NCI-H1417 (cell line): ENCODE measurements at regions not wholly inside any gene's neighbourhood (a gene's known extent, or its start where the extent isn't known, plus 50 kb on each side); places are given as distances from the start of the nearest gene placed in this dataset.
A peak's percentile ranks its signal among the peaks of the same experiment; 100 is the strongest.
"Not testable (repeated sequence)": the region's sequence is repeated elsewhere in the genome, so short reads cannot be mapped to it uniquely, and the experiment has no call there.

ENCODE experiments used
- DNase-seq, 3 experiments: peaks; one replicate each; lab custom pipeline; 2025; lab: John Stamatoyannopoulos, UW

DNA sequence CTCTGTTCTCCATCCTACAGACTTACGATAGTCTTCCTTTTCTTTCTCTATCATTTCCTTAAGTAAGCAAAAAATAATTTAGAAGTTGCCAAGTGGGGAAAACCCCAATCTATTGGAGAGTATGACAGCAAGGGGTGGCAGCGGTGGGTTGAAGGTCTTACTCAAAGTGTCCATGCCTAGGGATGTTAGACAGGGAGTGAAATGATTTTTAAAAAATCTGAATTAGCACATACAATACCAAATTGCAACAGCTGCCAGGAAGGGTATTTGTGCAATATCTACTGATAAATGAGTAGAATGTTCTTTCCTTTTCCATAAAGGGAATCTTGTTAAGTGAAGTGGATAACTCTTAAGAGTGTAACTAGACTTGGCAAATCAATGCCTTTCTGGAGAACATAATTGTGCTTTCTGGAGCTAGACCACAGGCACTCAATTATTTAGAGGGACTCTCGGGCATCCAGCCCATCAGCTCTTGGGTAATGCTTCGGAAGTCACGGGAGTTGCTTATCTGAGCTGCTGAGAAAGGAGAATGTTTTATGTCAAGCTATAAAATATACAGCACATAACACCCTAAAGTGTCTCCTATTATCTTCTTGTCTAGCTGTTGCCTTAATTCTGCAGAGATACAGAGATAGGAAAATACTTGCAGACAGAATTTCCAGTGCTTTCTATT, 151.5 kb downstream of the KCNJ2 start:
- peak in 1 of 3 experiments; percentile 28 for DNase-seq

DNA sequence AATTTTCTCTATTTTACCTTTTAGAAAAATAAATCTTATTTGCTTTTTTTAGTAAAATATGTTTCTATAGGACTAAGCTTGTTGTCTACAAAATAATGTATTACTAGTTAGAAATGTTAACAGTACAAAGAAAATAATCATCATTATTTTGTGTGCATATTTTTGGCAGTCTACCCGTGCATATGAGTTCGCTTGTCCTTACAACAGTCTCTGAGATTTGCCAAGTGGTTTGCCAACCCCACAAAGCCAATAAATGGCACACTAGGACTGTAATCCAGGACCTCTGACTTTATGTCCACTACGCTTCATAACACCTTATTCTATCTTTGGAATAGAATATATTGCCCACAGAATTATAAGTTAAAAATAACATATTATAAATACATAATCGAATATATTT, 152.0 kb downstream of the KCNJ2 start:
- DNase-seq: no peak

DNA sequence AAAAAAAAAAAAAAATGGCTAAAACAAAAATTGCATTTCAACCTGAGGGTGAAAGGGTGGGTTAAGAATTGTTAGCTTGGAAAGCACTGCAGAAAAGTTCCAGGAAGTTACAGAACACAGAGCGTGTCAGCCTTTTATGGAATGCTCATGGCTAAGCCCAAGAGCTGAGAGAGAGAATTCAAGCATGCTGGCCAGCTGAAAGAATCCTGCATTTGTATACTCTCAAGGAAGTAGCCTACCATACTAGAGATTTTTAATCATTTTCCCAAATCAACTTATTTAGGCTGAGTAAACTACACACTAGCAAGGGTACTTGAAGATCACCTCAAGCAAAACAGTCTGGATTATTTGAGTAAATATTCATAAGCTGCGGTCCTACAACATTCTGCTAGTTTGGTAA, 153.9 kb downstream of the KCNJ2 start:
- no peak for DNase-seq

DNA sequence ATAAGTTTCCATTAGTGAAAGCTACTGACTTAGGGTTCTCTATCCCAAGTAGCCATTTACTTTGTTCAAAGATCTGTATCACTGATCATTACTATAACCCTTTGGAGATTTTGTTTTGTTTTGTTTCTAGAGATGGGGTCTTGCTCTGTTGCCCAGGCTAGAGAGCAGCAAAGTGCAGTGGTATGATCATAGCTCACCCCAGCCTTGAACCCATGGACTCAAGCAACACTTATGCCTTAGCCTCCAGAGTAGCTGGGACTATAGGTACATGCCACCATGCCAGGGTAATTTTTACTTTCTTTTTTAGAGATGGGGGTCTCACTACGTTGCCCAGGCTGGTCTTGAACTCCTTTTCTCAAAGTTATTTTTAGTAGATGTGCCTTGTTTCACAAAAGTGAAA, 154.7 kb downstream of the KCNJ2 start:
- DNase-seq: no peak

DNA sequence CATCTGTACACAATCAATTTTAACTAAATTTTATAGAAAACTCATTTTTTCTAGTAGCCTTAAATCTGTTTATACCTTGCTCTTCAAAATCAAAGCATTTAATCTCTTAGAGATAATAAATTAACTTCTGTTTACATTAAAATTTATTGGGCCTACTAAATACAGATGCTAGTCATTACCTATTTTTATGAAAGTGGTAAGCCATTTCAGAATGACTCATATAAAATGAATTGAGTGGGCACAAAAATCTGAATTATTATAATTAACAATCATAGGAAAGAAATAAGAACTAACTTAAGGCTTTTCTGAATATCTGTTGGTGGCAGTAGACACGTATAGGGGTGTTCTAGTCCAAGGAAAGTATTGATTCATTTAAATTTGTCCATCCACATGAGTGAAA, 157.9 kb downstream of the KCNJ2 start:
- DNase-seq: no peak

DNA sequence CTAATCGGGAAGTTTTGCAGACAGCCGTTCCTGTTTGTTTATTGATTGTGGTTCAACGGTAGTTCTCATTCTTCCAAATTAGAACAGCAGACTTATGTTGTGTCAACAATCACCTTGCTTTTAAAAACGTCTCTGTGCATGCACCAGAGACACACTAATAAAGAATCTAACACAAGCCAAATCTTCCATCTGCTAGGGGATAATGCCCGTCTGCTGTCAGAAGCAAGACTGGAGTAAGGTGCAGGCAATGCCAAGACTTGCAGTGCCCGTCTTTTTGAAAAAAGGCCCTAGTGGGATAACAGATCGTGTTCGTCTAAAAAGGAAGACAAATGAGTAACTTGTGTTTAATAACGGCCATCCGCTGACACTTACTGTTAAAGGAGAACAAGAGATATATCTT, 158.4 kb downstream of the KCNJ2 start:
- DNase-seq: no peak

DNA sequence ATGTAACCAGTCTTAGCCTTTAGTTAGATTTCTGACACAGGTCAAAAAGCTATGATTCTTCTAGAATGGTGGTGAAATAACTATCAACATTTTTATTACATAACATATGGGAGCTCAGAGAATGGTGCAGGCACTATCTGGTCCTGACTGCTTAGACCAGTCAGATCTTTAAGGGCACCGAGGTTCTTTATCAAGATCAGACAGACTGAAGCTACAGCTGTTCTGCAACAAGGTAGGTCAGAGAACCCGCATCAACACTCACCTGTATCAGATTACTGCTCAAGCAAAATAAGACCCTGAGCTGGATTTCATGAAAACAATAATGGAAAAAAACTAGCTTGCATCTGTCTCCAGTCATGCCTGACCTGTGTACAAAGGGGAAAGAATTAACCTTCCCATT, 160.4 kb downstream of the KCNJ2 start:
- peak in 2 of 3 experiments; percentile 22 to 61 for DNase-seq

DNA sequence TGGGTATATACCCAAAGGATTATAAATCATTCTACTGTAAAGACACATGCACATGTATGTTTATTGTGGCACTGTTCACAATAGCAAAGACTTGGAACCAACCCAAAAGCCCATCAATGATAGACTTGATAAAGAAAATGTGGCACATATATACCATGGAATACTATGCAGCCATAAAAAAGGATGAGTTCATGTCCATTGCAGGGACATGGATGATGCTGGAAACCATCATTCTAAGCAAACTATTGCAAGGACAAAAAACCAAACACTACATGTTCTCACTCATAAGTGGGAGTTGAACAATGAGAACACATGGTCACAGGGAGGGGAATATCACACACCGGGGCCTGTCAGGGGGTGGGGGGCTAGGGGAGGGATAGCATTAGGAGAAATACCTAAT, 161.7 kb downstream of the KCNJ2 start:
- not testable (repeated sequence) for DNase-seq

DNA sequence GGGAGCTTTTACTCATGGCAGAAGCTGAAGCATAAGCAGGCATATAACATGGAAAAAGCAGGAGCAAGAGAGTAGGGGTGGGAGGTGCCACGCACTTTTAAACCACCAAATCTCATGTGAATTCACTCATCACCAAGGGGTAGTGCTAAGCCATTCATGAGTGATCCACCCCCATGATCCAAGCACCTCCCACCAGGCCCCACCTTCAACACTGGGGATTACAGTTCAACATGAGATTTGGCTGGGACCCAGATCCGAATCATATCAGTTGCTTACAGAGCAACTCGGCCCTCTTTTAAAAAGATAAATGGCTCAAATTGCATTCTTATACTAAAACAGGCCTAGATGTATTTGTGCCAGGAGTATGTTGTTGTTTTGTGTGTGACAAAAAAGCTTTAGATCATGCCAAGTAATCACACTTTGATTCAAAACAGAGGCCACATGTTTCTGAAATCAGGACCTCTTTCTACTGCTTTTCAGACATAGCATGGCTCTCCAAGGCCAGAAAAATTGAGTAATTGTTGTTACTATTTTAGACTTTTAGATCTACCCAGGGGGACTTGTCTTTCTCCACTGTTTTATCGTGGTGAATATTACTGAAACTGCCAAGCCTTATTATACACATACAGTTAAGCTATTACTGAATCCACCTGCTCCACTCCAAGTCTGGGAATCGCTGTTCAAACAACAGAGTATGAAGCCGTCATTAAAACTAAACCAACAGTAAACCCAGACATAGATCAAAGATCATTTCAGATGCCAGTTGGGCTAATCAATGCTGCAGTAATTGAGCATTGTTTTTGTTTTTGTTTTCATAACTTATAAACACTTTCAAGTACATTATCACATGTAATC, 163.3 kb downstream of the KCNJ2 start:
- DNase-seq: peak in 2 of 3 experiments; percentile 13 to 67

DNA sequence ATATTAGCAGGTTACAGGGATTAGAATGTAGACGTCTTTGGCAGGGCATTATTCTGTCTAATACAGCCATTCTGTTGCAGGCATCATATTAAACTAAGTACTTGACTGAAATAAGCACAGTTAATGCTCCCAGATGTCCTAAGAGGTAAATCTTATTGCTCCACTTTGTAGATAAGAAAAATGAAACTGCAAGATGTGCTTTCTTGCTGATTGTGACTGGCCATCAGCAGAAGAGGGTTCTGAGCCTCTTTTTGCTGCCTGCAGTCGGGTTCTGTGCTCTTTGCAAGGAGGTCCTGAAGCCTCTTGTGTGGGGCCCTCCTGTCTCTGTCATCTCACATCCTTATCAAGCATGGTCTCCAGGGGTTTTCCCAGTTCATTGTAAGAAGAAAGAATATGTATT, 167.1 kb downstream of the KCNJ2 start:
- no peak for DNase-seq

DNA sequence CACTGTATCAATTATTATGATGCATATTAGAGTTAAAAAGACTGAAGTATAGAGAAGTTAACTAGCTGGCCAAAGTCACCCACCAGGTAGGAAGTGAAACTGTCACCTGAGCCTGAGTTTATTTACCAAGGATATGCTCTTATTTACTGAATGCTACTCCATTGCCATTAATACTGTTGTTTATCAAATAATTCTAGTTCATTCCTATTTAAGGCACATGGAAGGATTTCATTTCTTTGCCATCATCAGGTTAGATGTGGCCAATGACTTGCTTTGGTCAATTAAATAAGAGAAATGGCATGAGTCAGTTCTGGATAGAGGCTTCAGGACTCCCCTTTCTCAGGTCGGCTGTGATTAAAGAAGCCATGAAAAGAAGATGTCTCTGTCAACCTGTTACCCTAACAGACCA, 169.6 kb downstream of the KCNJ2 start:
- DNase-seq: no peak

DNA sequence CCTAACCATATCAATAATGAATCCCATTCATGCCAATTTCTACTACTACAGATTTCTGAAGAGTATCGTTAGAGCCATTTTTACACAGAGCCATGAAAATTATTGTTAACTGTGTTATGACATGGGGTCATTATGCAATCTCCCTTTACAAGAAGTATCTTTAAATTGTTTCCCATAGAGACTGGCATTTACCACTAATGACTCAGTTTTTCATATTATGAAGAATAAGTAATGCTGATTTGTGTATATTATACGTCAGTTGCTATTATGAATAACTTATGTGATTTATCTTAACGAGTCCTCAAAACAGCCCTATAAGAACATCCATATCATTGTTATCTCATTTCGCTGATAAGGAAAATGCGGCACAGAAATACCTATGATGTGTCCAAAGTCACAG, 173.8 kb downstream of the KCNJ2 start:
- DNase-seq: no peak

DNA sequence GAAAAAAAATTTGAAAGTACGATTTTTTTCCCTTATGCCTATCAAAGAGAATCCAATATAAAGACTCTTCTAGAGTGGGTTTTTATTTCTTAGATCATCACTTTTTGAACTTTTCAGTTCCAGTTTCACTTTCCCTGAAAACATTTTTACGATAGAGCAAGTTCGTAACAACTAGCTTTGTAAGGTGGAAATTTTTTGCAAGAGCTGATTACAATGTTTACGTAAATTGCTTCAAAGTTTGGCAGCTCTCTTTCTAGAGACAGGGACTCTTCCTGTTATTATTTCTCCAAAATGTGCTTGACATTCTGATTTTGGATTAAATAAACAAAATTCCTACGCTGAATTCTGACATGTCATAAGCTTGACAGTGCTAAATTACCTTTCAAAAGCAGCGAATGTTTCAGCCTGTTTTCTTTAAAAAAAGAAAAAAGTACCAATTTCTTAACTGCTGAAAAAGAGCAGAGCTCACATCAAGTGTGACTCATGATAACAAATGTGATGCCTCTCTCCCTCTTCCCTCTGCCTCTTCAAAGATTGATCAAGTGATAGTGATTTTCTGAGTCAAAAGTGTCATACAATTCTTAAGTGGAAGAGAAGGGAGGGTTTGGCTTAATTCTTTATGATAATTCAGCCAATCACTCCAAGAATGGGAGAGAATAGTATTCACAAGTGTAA, 175.2 kb downstream of the KCNJ2 start:
- DNase-seq: no peak

DNA sequence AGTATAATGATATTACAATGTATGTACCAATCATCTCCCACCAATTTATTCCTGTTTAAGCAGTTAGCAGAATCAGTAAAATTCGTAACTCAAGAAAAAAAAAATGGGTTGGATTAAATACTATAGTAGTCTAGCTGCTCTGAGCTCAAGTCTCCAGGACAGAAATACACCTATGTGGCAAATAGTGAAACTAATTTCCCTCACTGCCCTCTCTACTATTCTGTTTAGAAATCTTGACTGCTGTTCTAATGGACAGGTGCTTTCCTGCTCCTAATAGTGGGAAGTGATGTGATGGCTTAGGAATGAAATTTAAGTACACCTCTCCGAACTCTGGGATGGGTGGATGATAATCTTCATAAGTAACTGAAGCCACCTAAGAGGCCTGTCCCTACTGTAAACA, 175.7 kb downstream of the KCNJ2 start:
- DNase-seq: no peak

DNA sequence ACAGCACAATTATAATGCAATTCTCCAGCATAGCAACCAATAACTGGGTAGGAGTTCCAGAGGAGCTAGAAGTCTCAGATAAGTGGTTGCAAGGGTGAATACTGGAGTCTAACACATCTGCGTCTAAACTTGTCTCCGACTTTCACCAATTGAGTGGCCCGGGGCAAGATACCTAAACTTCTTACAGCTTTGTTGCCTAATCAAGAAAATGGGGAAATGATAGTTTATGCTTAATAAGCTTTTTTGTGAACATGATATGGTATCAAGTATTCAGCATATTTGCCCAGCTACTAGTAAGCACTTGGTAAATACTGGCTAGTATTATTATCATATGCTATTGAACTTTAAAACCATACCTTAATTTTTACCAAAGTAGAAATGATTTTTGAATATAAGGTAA, 183.5 kb downstream of the KCNJ2 start:
- peak in 1 of 3 experiments; percentile 25 for DNase-seq

DNA sequence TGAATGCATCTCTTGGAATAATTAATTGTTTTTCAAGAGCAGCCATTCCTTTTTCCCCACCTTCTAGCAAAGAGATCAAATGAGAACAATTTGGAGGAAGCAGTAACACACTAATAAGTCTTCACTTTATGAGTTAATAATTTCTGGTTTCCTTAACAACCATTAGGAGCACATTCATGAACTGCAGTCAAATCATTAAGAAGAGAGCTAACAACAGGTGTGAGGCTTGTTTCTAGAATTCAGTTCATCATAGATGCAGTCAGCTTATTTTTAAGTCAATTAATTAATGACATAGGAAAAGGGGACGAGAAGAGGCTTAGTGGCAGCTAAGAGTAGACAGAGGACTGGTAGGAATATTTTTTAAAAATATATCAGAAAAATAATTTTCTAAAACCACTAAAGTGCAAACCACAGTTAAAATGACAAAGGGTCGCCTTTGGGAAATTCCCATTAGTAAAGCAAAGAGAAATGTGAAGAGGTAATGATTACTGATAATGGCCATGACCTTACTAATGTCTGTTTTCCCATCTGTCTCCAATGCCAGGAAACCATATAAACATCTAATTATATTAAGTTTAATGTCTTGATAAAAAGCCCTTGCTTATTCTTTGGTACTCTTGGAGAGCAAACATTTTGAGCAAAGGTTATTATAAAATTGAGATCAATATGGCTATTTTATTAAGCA, 184.2 kb downstream of the KCNJ2 start:
- peak in 2 of 3 experiments; percentile 36 to 92 for DNase-seq

DNA sequence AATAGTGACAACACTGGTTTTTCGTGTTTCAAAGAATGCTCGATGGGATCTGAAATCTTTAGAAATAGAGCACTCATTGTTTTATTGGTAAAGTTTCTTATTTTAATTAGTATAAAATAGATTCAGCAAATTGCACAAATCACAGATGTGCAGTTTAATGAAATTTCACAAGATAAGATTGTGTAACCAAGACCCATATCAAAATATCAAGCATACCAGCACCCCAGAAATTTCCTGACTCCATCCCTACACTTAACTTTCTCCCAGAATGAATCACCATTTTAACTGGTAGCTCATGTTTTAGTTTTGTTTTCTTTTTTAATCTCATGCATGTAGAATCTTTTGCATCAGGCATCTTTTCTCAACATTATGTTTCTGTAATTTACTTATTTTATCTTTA, 185.9 kb downstream of the KCNJ2 start:
- no peak for DNase-seq

DNA sequence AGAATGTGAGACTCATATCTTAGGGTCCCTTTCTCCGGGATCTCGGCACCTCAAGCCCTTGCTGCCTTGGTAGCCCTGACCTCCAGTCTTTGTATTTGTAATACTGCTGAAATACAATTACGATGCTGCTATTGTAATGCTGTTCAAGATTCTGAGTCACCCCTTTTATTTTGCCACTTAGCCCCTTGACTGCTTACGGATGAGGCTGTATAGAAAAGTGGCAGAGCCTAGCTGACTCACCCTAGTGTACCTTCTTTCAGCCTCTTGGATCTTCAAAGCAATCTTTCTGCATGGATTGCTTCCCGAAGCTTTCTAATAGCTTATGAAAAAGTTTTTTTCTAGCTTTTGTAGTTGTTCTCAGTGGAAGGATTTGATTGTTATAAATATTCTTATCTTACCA, 187.9 kb downstream of the KCNJ2 start:
- DNase-seq: no peak

DNA sequence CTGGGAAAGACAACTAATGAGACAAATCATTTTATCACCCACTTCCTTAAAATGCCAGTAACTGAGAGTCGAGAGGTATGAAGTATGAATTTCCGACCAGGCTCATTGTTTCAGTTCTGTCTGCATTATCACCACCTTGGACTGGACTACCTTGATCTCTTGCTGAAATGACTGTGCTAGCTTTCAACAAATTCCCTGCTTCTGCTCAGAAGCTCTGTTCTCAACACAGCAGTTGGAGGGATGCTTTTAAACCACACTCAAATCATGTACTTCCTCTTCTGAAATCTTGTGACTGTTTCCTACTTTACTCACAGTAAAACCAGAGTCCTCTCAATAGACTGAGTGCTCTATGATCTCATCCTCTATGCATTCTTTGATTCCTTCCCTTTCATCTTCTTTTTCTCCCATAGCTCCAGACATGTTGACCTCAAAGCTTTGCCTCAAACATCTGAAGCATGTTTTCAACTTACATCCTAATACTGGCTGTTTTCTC, 195.8 kb downstream of the KCNJ2 start:
- DNase-seq: no peak

DNA sequence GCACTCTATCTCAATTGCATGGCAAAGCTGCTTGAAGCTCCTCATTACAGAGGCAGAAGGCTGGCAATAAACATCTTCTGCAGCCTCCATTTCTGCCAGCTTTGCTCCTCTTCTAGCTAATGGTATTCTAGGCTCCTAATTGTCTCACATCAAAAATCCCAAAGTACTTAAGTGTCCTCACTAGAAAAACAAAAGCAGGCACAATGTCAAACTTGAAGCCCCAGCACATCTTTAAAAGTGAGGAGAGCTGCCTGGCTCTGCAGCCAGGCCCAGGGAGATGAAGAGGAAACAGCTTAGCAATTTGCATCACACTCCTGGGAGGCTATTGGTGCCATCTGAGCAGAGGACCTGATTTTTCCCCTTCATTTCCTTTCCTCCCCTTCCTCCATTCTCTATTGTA, 197.1 kb downstream of the KCNJ2 start:
- DNase-seq: peak; percentile 4 to 40 (median 36)

DNA sequence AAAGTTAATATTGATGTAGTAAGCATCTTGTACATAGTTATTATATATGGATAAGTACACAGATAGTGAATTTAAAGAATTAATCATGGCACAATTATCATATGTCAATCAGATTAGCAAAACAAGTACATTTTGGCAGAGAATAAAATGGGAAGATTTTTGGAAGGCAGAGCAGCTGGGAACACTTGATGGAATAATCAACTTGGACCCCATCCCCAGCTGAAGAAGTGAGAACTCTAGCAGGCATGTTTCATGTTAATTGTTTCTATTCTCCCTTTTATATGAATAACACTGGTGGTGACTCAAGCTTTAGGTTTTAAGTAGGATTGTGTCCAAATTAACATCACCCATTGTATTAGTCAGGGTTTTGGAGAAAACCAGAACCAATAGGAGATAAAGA, 198.7 kb downstream of the KCNJ2 start:
- DNase-seq: no peak

DNA sequence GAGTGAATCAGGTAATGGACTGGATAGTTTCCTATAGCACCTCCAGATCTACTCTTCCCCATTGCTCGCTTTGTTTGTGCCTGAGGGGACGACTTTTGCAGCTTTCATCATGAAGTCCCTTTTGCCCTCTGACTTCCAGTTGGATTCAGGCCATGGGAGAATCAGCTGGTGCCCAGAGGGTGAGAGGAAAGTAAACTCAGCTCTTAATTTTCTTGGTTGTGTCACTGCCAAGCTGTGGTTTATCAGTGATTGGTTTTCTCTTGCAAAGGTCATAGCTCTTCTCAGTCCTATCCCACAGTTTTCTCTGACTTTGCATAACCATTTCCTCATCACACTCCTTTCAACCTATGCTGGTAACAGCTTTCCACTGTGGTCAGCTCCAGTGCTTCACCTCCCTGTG, 200.1 kb downstream of the KCNJ2 start:
- no peak for DNase-seq
